Breast epithelium (tissue), 4 donors: ENCODE measurements at regions not wholly inside any gene's neighbourhood (a gene's known extent, or its start where the extent isn't known, plus 50 kb on each side); places are given as distances from the start of the nearest gene placed in this dataset.

Experiments used
- DNase-seq, 2 donors: peaks; one replicate each; pipeline ENCODE4 v3.0.0-alpha.2; 2019; ENCODE audit warnings: low spot score in 2 of 2
- H3K27ac ChIP-seq, 2 donors: fragments of 200-600 bp; sonication (generic) in 1 of 2; one replicate each; pipeline ENCODE4 v1.5.1; 2016 to 2019; ENCODE audit warnings: mild to moderate bottlenecking in 1 of 2
- H3K27me3 ChIP-seq, 2 donors: fragments of 200-600 bp; sonication (generic) in 1 of 2; one replicate each; pipeline versions ENCODE4 v1.5.1 to v1.6.0; 2017 to 2019; ENCODE audit warnings: control low read depth in 1 of 2, mild to moderate bottlenecking in 1 of 2
- H3K36me3 ChIP-seq: fragments of 200-600 bp; one replicate; pipeline ENCODE4 v1.5.1; 2019
- H3K4me1 ChIP-seq, 2 donors: fragments of 200-600 bp; sonication (generic); one replicate each; pipeline ENCODE4 v1.5.1; 2016 to 2019; ENCODE audit warnings: control low read depth in 1 of 2
- H3K4me3 ChIP-seq, 3 donors: fragments of 200-600 bp; sonication (generic); 1 replicate in 2 of 3; 2 replicates in 1 of 3; pipeline ENCODE4 v1.5.1; 2016 to 2019; ENCODE audit warnings: mild to moderate bottlenecking in 3 of 3, moderate library complexity in 2 of 3
- H3K9me3 ChIP-seq, 2 donors: fragments of 200-600 bp; sonication (generic) in 1 of 2; one replicate each; pipeline ENCODE4 v1.5.1; 2016 to 2019; ENCODE audit warnings: control low read depth in 1 of 2
- POLR2A ChIP-seq: fragments of 450-650 bp; IDR thresholded peaks from one replicate; pipeline ENCODE4 v1.6.1; 2016; ENCODE audit warnings: antibody characterized with exemption, mild to moderate bottlenecking, moderate library complexity
- POLR2AphosphoS5 ChIP-seq, 3 donors: sonication (generic); formaldehyde crosslinking; IDR thresholded peaks; one replicate each; pipeline ENCODE4 v1.6.1; 2017; ENCODE audit warnings: antibody characterized with exemption in 3 of 3
- intact Hi-C: fragments of 100-400 bp; cut with DNase I; formaldehyde crosslinking; loops from one replicate; pipeline ENCODE4 v1.15.1; 2023; ENCODE audit warnings: low total_unique reads
- TF ChIP-seq, protein P1 (sequence below), 3 donors: fragments of 450-650 bp; IDR thresholded peaks; one replicate each; pipeline ENCODE4 v1.5.1; 2016 to 2017; ENCODE audit warnings: antibody characterized with exemption in 3 of 3, mild to moderate bottlenecking in 3 of 3, moderate library complexity in 3 of 3

DNA sequence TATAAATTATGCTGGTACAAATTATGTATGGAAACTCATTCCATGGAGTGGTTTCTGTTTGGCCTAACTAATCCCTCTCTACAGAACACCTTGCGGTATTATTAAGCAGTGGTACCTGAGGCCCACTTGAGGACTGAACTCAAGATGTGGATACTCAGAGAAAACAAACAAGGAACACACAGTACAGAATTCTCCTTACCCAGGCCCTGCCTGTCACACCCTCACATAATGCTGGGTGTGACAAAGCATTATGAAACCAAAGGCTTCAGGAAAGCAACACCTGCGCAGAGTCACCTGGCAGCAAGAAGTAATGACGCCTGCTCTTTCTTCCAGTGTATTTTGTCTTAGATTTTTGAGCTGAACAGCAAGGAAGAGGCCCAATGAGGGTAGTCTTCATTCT is 264.7 kb downstream of the PAX3 start:
- Histone ChIP-seq H3K36me3 (no peaks in the 10 kb centered on the region), H3K4me3 (no peak overlapping the region), H3K27me3 (no peaks in the 10 kb centered on the region), H3K9me3 (no peaks in the 10 kb centered on the region), H3K4me1 (no peaks in the 10 kb centered on the region), H3K27ac (no peak overlapping the region)
- no peak for DNase-seq
- intact Hi-C loops = no loop called here
- TF ChIP-seq, protein P1, sequence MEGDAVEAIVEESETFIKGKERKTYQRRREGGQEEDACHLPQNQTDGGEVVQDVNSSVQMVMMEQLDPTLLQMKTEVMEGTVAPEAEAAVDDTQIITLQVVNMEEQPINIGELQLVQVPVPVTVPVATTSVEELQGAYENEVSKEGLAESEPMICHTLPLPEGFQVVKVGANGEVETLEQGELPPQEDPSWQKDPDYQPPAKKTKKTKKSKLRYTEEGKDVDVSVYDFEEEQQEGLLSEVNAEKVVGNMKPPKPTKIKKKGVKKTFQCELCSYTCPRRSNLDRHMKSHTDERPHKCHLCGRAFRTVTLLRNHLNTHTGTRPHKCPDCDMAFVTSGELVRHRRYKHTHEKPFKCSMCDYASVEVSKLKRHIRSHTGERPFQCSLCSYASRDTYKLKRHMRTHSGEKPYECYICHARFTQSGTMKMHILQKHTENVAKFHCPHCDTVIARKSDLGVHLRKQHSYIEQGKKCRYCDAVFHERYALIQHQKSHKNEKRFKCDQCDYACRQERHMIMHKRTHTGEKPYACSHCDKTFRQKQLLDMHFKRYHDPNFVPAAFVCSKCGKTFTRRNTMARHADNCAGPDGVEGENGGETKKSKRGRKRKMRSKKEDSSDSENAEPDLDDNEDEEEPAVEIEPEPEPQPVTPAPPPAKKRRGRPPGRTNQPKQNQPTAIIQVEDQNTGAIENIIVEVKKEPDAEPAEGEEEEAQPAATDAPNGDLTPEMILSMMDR (IDR thresholded peaks at IDR 0.05) = no peak
- TF ChIP-seq POLR2A (no peak), POLR2AphosphoS5 (IDR thresholded peaks at IDR 0.05) (no peak)

DNA sequence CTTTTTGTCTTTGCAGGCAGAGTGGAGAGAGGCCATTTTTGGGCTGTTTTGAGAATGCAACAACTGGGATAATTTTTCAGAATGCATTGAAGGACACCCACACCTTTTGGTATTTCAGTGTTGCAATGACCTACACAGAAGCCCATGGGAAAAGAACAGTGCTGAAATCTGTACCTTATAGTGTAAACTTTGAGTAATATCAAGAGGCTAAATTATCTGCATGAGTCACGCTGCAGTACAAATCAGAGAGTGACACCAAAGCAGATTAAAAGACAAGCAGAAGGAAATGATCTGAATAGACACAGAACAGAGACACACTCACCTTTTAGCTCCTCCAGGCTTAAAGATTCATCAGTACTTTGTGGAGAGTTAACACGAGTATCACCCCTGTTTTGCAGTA is 265.3 kb downstream of the PAX3 start:
- Histone ChIP-seq H3K4me1 (no peaks in the 10 kb centered on the region), H3K27me3 (no peaks in the 10 kb centered on the region), H3K4me3 (no peak overlapping the region), H3K36me3 (no peaks in the 10 kb centered on the region), H3K9me3 (no peaks in the 10 kb centered on the region), H3K27ac (no peak overlapping the region)
- intact Hi-C loops = loop anchor here (1.0 kb wide), 1 partner anchor 8 kb away; no protein-coding TSS in a partner anchor
- TF ChIP-seq, protein P1 (IDR thresholded peaks at IDR 0.05) = no peak
- TF ChIP-seq POLR2A = no peak
- TF ChIP-seq POLR2AphosphoS5 (IDR thresholded peaks at IDR 0.05) = no peak
- no peak for DNase-seq

DNA sequence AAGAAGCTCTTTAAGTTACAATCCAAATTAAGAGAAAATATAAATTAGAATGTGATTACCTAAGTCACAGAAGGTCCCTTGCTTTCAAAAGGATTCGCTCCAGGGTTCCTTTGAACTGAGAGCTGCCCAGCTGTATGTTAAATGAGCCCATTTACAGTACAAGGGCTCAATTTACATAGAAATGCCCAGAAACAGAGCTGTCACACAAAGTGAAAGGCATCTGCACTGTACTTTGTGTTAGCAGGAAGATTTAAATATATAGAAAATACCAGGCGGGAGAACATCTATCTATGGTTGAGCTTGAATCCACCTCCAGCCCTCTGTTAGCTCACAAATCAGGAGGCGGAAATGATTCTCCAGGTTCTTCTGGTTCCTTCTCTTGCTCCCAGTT is 272.9 kb downstream of the PAX3 start:
- intact Hi-C loops = loop anchor here (1.0 kb wide), 1 partner anchor 7 kb away; no protein-coding TSS in a partner anchor
- H3K27me3 ChIP-seq = no peaks in the 10 kb centered on the region
- no peak overlapping the region for H3K4me3 ChIP-seq
- no peaks in the 10 kb centered on the region for H3K36me3 ChIP-seq
- TF ChIP-seq, protein P1 (IDR thresholded peaks at IDR 0.05) = no peak
- TF ChIP-seq POLR2A (no peak), POLR2AphosphoS5 (IDR thresholded peaks at IDR 0.05) (no peak)
- H3K9me3 ChIP-seq = no peaks in the 10 kb centered on the region
- H3K27ac ChIP-seq = no peak overlapping the region
- no peak for DNase-seq
- H3K4me1 ChIP-seq = no peaks in the 10 kb centered on the region

DNA sequence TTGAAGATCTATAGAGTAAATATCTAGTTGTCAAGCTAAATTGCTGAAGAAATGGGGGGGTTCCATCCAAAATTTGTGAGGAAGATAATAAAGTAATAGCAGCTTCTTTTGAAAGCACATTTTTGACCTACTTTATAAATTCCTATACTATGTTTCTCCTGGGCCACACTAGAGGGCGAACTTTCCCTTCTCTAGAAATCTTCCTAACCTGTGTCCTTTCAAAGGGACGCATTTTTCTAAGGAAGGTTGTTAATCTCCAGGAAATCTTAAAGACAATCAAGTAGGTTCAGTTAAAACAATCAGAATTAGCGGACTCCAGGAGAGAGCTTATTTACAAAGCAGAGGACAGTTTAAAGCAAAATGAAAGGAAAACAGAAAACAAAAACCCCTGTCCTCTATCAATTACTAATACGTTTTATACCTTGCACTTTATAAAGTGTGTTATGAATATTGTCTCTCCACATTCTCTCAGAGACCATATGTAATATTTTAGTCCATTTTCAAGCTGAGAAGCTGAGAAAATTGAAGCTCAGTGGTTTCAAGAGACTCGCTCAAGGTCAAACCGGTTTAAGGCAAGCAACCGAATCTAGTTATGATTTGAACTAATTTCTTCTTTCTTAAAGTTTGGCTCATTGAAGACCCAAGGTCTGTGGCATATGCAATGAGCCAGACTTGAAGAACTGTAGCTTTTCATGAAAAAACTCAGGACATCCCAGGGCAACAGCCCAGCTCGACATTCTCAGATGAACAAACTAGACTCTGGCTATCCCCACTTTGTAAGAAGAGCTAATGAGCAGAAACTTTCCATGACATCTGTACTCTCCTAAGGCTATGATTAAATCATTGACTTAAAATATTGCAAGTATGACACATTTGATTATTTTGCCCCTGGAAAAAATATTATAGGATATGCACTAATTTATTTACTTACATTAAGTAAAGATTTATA is 273.6 kb downstream of the PAX3 start:
- DNase-seq = no peak
- H3K27ac ChIP-seq = no peak overlapping the region
- intact Hi-C loops = loop anchor here (1.0 kb wide), 1 partner anchor 8 kb away; no protein-coding TSS in a partner anchor
- no peaks in the 10 kb centered on the region for H3K36me3 ChIP-seq
- H3K9me3 ChIP-seq = no peaks in the 10 kb centered on the region
- H3K4me3 ChIP-seq = no peak overlapping the region
- no peaks in the 10 kb centered on the region for H3K27me3 ChIP-seq
- TF ChIP-seq, protein P1 (IDR thresholded peaks at IDR 0.05) = peak in 2 of 3 donors; percentile 22 to 34
- TF ChIP-seq POLR2AphosphoS5 (IDR thresholded peaks at IDR 0.05) = no peak
- H3K4me1 ChIP-seq = no peaks in the 10 kb centered on the region

DNA sequence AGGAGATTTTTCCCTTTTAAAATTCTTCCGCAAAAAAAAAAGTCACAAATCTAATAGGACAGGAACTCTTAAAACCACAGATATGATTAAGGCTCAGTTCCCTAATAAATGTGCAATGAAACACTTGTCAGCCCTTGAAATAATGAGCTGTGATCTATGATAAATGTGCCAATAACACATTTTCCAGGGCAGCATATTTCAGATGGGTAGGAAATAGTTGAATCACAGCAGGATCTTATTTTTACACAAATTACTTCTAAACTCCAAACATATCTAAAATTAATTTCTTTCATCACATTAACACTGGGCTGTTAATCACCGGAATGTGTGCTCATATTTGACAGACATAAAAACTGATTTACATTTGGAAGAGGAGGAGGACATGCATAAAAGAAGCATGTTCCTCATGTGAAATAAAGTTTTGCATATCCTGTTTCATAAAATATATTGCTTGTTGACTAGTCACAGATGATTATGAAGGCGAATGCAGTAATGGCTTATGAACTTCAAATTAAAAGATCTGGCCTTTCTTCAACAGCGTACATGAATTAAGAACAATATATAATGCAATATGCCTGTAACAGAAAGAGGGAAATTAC is 281.4 kb downstream of the PAX3 start:
- Histone ChIP-seq H3K4me3 (no peak overlapping the region), H3K27me3 (peaks cover 0 to 11% of the 10 kb centered on the region in 2 donors), H3K36me3 (no peaks in the 10 kb centered on the region), H3K9me3 (no peaks in the 10 kb centered on the region), H3K27ac (no peak overlapping the region), H3K4me1 (no peaks in the 10 kb centered on the region)
- TF ChIP-seq POLR2AphosphoS5 (IDR thresholded peaks at IDR 0.05) = no peak
- no peak for TF ChIP-seq POLR2A
- TF ChIP-seq, protein P1 (IDR thresholded peaks at IDR 0.05) = no peak
- intact Hi-C loops = no loop called here
- DNase-seq = no peak
